ENCODE measurements at regions not wholly inside any gene's neighbourhood (a gene's known extent, or its start where the extent isn't known, plus 50 kb on each side); places are given as distances from the start of the nearest gene placed in this dataset.

DNA sequence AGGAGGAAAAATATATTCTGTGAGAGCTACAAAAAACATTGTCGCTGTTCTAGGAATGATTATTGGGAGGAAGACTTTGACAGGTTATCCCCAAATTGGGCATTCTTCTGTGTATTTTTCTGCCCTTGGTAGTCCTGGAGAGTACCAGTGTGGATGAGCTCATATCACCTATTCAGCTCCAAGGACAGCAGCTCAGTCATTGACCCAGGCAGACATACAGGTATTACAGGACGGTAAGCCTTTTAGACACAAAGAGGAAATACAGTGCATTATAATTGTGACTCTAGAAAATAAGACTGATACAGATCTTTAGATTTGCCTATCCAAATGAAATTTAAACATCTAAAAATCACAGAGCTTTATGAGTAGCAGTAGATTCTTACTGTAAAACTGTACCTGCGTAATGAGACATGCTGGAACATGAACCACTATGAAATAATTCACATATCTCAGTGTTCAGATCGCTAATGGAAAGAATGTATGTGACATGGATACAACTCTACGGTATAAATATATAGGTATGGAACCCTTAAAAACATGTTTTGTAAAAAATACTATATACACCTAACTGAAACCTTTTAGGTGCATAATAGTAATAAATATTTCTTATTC is 56.0 kb downstream of the PLK2 start:
- Mint-ChIP-seq H3K4me1 (no peaks in the 10 kb centered on the region), H3K27me3 (peaks cover 0 to 8% (median 0%) of the 10 kb centered on the region in 3 donors), H3K36me3 (no peaks in the 10 kb centered on the region), H3K9me3 (no peaks in the 10 kb centered on the region), H3K4me3 (no peak overlapping the region), H3K27ac (no peak overlapping the region)
- ATAC-seq (ENCODE audit: low read depth in 2 of 2) = no peak
- no peak for DNase-seq

DNA sequence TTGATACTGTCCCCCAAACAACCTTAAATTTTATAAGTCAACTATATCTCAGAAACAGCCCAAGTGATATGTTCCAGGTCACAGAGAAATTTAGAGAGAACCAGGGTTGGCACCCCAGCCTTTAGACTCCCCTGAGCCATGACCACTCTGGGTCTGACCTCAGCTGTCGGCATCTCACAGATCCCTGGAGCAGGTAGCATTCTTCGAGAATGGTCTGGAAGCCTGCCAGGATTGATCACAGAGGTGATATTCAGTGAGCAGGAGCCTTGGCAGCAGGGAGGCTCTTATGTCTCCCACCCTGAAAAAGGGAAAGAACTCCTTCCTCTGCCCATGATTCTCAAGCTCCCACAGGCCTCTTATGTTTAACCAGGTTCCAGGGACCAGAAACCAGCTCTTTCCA is 58.2 kb downstream of the PLK2 start:
- H3K9me3 Mint-ChIP-seq = no peaks in the 10 kb centered on the region
- DNase-seq (no peak), ATAC-seq (ENCODE audit: low read depth in 2 of 2) (no peak)
- H3K36me3 Mint-ChIP-seq = no peaks in the 10 kb centered on the region
- no peaks in the 10 kb centered on the region for H3K4me1 Mint-ChIP-seq
- no peak overlapping the region for H3K27ac Mint-ChIP-seq
- H3K4me3 Mint-ChIP-seq = no peak overlapping the region
- peaks cover 0 to 8% (median 0%) of the 10 kb centered on the region in 3 donors for H3K27me3 Mint-ChIP-seq

DNA sequence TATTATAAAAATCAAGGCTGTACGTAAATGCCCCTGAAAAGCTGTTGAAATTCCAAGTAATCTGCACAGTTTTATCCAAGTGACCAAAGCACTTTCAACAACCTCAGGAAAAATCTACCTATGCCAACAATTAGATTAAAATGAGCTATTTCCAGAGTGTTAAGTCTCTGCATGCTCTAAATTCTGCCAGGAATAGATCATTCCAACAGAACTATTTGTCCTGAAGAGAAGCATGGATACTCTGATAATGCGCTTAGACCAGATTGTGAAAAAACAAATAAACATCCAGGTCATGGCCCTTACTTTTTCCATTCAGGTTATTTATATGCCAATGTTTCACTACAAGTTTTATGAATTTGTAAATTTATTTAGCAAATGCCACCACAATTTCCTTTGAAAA is 59.1 kb downstream of the PLK2 start:
- Mint-ChIP-seq H3K27me3 (peaks cover 0 to 8% (median 0%) of the 10 kb centered on the region in 3 donors), H3K36me3 (no peaks in the 10 kb centered on the region), H3K9me3 (no peaks in the 10 kb centered on the region), H3K4me1 (no peaks in the 10 kb centered on the region), H3K4me3 (no peak overlapping the region), H3K27ac (no peak overlapping the region)
- DNase-seq (no peak), ATAC-seq (ENCODE audit: low read depth in 2 of 2) (no peak)

DNA sequence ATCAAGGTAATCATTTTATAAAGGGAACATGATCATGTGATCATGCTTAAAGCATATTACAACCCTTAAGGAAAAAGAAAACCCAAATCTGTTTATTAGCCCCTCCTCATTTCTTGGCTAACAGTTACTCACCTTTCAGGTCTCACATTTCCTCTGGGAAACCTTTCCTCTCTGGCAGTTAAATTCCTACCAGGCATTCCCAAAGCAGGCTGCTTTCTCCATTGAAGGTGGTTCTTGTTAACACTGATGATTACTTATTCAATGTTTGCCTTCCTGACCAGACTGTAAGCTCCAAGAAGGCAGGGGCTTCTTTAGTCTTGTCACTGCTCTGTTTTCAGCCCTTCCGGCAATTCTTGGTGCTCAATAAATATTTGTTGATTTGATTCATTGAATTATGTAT is 59.9 kb downstream of the PLK2 start:
- H3K27me3 Mint-ChIP-seq = peaks cover 0 to 8% (median 0%) of the 10 kb centered on the region in 3 donors

DNA sequence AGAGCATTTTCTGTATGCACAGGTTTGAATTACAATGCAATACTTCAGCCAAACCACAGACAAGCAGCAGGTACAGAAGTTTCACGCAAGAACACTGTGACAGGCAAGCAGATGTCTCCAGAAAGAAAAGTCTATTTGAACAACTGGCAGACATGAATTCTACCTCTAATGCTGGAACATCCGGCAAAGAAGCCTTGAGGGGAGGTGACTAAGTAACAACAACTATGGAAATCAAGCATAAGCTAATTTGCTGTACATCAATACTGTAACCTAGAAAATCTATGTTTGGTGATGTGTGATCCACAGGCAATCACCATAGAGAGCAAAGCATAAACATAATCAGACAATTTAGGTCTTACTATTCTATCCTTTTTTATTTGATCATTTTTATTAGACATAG is 65.5 kb downstream of the PLK2 start:
- ATAC-seq (ENCODE audit: low read depth in 2 of 2) (no peak), DNase-seq (no peak)
- H3K4me3 Mint-ChIP-seq = no peak overlapping the region
- H3K27me3 Mint-ChIP-seq = peaks cover 0 to 10% (median 0%) of the 10 kb centered on the region in 3 donors
- peaks cover 0 to 1% (median 0%) of the 10 kb centered on the region in 7 donors for H3K9me3 Mint-ChIP-seq
- H3K36me3 Mint-ChIP-seq = no peaks in the 10 kb centered on the region
- H3K4me1 Mint-ChIP-seq = no peaks in the 10 kb centered on the region
- no peak overlapping the region for H3K27ac Mint-ChIP-seq

More for the DNA sequence above, 59.9 kb downstream of the PLK2 start:
- DNase-seq (no peak), ATAC-seq (ENCODE audit: low read depth in 2 of 2) (no peak)
- Mint-ChIP-seq H3K36me3 (no peaks in the 10 kb centered on the region), H3K4me3 (no peak overlapping the region), H3K4me1 (no peaks in the 10 kb centered on the region), H3K27ac (no peak overlapping the region), H3K9me3 (no peaks in the 10 kb centered on the region)

DNA sequence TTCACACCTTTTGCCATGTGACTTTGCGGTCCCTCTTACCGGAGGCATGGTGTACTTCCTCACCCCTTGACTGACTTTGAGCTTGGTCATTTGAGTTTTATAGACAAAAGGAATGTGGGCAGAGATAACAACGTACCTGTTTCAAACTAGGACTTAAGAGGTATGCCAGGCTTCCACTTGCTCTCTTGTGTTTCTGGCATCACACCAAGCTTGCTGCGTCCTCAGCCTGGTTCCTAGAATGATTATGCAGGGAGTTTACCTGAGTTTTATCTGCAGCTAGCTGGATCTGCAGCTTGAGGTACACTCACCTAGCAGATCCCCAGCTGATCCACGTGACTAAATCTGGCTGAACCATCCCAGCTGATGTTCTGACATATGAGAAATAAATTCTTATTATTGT is 66.2 kb downstream of the PLK2 start:
- DNase-seq (no peak), ATAC-seq (ENCODE audit: low read depth in 2 of 2) (no peak)
- no peak overlapping the region for H3K27ac Mint-ChIP-seq
- no peaks in the 10 kb centered on the region for H3K4me1 Mint-ChIP-seq
- H3K9me3 Mint-ChIP-seq = peaks cover 0 to 1% (median 0%) of the 10 kb centered on the region in 7 donors
- H3K27me3 Mint-ChIP-seq = peaks cover 0 to 10% (median 0%) of the 10 kb centered on the region in 3 donors
- H3K36me3 Mint-ChIP-seq = no peaks in the 10 kb centered on the region
- no peak overlapping the region for H3K4me3 Mint-ChIP-seq

DNA sequence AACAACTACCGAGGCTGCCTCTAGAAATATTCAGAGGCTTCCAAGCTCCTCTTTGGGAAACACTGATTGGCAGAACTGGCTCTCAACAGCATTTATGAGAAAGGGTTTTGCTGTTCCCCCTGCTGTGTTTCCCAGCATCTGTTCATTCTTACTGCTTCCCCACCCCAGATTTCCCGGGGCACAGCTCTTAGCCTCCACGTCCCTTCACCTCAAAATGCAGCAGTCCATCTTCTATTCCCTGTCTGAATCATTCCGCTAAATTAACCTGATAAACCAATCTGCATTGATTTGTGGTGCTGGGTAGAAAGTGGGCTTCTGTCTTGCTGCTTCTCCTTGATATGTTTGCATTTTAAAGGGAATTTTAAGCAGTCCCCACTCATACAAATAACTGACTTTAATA is 67.4 kb downstream of the PLK2 start:
- no peak for ATAC-seq (ENCODE audit: low read depth in 2 of 2)

DNA sequence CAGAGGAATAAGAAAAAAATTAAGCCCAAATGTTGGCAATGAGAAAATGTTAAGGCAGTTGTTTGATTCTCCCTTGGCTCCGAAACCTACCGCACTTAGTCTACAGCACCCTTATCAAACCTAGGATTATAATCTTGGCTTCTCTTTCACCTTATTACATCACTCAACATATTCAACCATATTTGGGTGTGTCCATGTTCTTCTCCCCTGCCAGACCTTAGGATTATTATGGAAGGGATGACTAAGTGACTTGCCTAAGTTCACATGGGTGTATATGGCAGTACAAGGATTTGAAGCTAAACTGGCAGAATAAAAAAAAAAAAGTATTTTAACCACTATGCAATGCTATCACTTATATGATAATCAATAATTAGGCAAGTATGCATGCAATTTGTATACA is 76.4 kb downstream of the PLK2 start:
- Mint-ChIP-seq H3K9me3 (peaks cover 10 to 34% (median 25%) of the 10 kb centered on the region in 7 donors), H3K4me1 (no peaks in the 10 kb centered on the region), H3K4me3 (no peak overlapping the region), H3K27me3 (peaks cover 0 to 8% (median 8%) of the 10 kb centered on the region in 3 donors), H3K27ac (no peak overlapping the region), H3K36me3 (peaks cover 4 to 17% of the 10 kb centered on the region in 2 donors)
- ATAC-seq (ENCODE audit: low read depth in 2 of 2) = no peak
- DNase-seq = no peak

More for the DNA sequence above, 67.4 kb downstream of the PLK2 start:
- H3K4me3 Mint-ChIP-seq = no peak overlapping the region
- DNase-seq = no peak
- H3K4me1 Mint-ChIP-seq = no peaks in the 10 kb centered on the region
- H3K36me3 Mint-ChIP-seq = no peaks in the 10 kb centered on the region
- no peak overlapping the region for H3K27ac Mint-ChIP-seq
- H3K9me3 Mint-ChIP-seq = peaks cover 0 to 1% (median 0%) of the 10 kb centered on the region in 7 donors
- H3K27me3 Mint-ChIP-seq = peaks cover 0 to 10% (median 0%) of the 10 kb centered on the region in 3 donors

DNA sequence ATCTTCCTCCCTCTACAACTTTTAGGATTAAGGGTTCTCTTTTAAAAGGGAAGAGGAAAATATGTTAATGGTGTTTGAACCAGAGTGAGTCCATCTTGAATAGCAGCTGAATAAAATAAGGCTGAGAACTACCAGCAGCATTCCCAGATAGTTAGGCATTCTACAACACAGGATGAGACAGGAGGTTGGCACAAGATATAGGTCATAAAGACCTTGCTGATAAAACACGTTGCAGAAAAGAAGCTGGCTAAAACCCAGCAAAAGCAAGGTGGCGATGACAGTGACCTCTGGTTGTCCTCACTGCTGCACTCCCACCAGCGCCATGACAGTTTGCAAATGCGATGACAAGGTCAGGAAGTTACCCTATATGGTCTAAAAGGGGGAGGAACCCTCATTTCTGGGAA is 77.8 kb downstream of the PLK2 start:
- H3K4me3 Mint-ChIP-seq = no peak overlapping the region
- no peak overlapping the region for H3K27ac Mint-ChIP-seq
- peaks cover 0 to 8% (median 8%) of the 10 kb centered on the region in 3 donors for H3K27me3 Mint-ChIP-seq
- DNase-seq = no peak
- H3K9me3 Mint-ChIP-seq = peaks cover 10 to 40% (median 29%) of the 10 kb centered on the region in 7 donors
- ATAC-seq (ENCODE audit: low read depth in 2 of 2) = no peak
- H3K4me1 Mint-ChIP-seq = no peaks in the 10 kb centered on the region
- H3K36me3 Mint-ChIP-seq = peaks cover 4 to 17% of the 10 kb centered on the region in 2 donors

DNA sequence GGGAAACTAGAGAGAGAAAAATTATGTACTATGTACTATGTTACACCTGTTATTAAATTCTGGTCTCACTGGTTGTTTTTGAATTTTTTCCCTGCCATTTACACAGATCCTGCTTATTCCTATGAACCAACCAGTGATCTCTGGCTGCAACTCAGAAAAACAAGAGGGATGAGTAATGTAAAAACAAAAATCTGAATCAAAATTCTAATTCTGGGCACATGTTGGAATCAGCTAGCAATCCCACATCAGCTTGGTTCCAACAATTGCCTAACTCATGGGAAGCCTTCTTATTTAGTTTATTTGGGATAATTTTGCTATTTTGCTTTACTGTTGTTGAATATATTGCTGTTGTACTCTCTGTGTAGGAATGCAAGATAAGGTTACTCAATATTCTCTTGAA is 78.3 kb downstream of the PLK2 start:
- H3K9me3 Mint-ChIP-seq = peaks cover 10 to 40% (median 29%) of the 10 kb centered on the region in 7 donors
- ATAC-seq (ENCODE audit: low read depth in 2 of 2) (no peak), DNase-seq (no peak)
- no peak overlapping the region for H3K27ac Mint-ChIP-seq
- peaks cover 4 to 17% of the 10 kb centered on the region in 2 donors for H3K36me3 Mint-ChIP-seq
- no peak overlapping the region for H3K4me3 Mint-ChIP-seq
- H3K27me3 Mint-ChIP-seq = peaks cover 0 to 8% (median 8%) of the 10 kb centered on the region in 3 donors
- H3K4me1 Mint-ChIP-seq = no peaks in the 10 kb centered on the region

DNA sequence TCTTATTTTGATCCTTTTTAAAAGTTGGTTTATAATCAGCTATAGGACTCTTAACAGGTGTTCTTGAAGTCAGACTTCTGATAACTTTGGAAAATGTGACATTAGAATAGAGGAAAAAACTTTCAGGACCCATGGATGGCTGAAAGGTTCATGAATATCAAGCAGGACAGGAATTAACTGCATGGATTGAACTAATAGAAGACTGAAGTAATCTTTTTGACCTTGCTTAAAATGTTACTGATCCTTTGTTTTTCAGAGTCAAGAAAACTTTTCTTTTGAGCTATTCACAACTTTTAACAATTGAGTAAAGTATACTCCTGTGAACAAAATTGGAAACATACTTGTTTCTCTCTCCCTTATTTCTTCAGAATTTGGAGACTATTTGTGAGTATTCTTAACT is 79.2 kb downstream of the PLK2 start:
- Mint-ChIP-seq H3K4me1 (no peaks in the 10 kb centered on the region), H3K36me3 (peaks cover 4 to 17% of the 10 kb centered on the region in 2 donors), H3K27ac (no peak overlapping the region), H3K9me3 (peaks cover 15 to 40% (median 32%) of the 10 kb centered on the region in 7 donors), H3K27me3 (peaks cover 0 to 8% (median 8%) of the 10 kb centered on the region in 3 donors), H3K4me3 (no peak overlapping the region)
- no peak for ATAC-seq (ENCODE audit: low read depth in 2 of 2)
- DNase-seq = no peak

DNA sequence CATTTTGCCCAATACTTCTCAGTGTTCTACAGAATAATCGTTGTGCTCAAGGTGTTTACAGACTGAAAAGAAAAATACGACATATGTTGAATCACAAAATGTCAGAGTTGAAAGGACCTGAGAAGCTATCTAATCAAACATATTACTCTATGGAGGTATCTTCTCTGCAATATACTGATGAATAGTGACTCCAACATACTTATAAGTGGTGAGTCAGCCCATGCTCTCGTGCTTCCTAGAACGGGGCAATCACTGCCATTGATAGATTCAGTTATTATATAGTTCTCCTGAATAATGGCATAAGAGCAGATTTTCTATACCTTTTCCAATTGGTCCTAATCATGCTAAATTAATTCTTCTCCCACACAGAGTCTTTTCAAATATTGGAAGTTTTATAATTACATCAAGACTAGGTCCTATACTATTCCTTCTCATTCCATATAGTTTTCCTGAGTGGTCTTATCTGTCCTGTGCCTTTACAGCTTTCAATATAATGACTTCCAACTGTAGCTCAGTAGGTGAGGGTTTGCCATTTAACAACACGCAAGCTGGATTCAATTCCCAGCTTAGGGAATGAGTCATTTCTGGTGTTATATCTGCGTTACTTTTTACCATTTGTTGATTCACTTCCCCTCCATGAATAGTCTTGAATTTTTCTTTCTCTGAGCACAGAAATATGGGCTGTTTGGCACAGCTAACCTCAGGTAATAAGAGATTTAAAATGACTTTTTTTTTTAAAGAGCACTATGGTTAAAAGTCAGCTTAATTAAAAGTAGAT is 81.1 kb downstream of the PLK2 start:
- ATAC-seq (ENCODE audit: low read depth in 2 of 2) (no peak), DNase-seq (no peak)
- no peak overlapping the region for H3K27ac Mint-ChIP-seq
- no peak overlapping the region for H3K4me3 Mint-ChIP-seq
- H3K36me3 Mint-ChIP-seq = peaks cover 4 to 17% of the 10 kb centered on the region in 2 donors
- no peaks in the 10 kb centered on the region for H3K4me1 Mint-ChIP-seq
- peaks cover 15 to 40% (median 34%) of the 10 kb centered on the region in 7 donors for H3K9me3 Mint-ChIP-seq
- H3K27me3 Mint-ChIP-seq = peaks cover 0 to 8% (median 8%) of the 10 kb centered on the region in 3 donors

DNA sequence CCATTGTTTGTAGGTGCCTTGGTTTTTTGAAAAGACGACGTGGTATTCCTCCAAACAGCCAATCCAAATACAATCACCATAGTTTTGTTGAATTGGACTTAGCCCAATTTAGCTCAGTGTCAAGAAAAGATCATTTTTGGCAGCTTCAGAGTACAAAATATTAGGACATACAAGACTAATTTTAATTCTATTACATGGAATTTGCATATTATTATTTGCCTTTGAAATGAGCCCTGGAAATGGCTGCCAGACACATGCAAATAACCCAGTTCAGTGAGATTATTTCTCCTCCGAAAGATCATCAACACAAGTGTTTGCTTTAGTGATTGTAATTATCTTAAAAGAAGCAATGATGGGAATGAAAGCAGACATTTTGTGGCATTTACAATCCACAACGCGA is 89.3 kb downstream of the PLK2 start:
- Mint-ChIP-seq H3K4me1 (no peaks in the 10 kb centered on the region), H3K27ac (no peak overlapping the region), H3K27me3 (no peaks in the 10 kb centered on the region), H3K4me3 (no peak overlapping the region), H3K36me3 (no peaks in the 10 kb centered on the region), H3K9me3 (peaks cover 0 to 17% (median 5%) of the 10 kb centered on the region in 7 donors)
- DNase-seq (no peak), ATAC-seq (ENCODE audit: low read depth in 2 of 2) (no peak)

Data from naive B cell (primary cell).